NCI-H226 (cell line): ENCODE measurements at regions not wholly inside any gene's neighbourhood (a gene's known extent, or its start where the extent isn't known, plus 50 kb on each side); places are given as distances from the start of the nearest gene placed in this dataset.
A peak's percentile ranks its signal among the peaks of the same experiment; 100 is the strongest.

ENCODE experiments used
- DNase-seq: peaks from one replicate; pipeline ENCODE4 v3.0.0-alpha.2; 2015

DNA sequence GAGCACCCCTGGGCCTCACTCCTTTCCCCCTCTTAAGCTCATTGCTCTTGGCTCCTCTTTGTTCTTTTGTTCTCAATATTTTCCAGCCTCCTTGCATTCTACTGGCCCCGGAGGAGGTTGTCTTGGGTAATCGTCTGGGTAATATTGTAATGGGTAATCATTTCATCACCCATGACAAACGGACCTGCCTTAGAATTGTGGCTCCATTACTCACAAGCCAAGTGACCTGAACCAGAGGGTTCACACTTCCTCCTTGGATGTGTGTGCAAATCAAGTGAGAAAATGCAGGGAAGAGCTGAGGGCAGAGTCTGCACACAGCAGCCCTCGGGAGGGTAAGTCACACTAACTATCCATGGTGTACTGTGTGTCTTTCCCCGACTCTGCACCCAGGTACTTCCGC is 305.0 kb downstream of the BUD13 start:
- no peak for DNase-seq

DNA sequence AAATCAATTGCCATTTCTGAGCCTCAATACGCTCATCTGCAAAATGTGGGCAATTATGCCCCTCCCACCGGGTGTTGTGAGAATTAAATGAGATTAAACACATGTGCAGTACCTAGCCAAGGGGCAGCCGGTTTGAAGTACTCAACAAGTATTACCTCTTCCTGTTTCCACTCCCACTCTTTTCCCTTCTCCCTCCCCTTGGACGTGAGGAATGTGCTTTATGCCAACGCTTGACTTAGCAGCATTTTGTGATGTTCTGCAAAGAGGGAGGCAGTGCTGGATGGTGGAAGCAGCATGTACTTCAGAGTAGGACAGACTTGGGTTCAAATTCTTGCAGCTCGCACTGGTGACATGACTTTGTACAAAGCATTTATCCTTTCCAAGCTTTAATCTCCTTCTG is 306.0 kb downstream of the BUD13 start:
- DNase-seq, result no peak

DNA sequence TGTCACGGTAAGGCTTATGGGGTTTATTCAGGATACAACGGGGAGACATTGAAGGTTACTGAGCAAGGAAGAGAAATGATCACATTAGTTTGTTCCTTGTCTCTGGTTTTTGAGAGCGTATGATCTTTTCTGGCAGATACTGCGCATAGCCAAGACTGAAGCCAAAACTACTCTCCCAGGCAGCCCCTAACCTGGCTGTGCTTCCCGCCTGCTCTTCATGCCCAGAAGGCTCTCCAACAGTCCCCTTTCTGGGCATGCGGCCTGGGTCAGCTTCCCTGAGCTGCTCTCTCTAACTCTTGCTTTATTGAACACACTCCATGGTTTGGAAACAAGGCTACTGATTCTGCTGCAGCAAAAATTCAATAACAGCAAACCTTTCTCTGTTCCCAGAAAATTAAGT is 306.6 kb downstream of the BUD13 start:
- DNase-seq, result no peak

DNA sequence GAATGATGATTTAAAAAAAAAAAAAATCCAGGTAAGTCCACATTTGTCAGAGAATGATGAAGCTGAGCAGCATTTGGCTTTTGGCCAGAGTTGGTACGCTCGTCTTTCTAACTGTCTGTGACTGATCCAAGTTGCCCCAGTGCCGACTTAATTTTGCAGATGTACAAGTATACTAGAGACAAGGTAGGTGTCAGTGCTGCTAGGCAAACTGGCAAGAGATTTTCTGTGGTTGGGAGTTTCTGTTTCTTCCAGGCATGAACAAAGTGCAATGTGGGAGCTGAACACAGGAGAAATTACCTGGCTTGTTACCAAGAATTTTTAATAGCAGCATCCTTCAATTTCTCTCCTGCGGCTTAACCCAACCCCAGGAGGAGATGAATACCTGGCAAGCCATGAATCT is 307.7 kb downstream of the BUD13 start:
- DNase-seq, result peak; percentile 15

DNA sequence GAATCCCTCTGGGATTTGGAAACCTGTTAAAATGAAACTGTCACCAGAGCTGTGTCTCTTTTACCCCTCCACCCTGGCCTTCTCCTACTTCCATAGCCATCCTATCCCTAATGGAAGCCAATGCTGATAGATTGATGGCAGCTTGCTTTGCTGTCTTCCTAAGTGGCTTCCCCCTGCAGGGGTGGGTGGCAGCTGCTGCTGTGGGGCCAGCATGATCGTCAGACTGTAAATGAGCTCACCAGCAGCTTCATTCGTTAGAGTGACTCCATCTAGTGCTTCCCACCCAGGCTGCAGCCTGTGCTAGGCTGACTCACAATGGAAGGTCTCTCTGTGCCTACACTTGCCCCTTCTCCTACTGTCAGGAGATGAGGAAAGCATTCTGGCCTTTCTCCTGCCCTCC is 311.0 kb downstream of the BUD13 start:
- DNase-seq, result no peak

DNA sequence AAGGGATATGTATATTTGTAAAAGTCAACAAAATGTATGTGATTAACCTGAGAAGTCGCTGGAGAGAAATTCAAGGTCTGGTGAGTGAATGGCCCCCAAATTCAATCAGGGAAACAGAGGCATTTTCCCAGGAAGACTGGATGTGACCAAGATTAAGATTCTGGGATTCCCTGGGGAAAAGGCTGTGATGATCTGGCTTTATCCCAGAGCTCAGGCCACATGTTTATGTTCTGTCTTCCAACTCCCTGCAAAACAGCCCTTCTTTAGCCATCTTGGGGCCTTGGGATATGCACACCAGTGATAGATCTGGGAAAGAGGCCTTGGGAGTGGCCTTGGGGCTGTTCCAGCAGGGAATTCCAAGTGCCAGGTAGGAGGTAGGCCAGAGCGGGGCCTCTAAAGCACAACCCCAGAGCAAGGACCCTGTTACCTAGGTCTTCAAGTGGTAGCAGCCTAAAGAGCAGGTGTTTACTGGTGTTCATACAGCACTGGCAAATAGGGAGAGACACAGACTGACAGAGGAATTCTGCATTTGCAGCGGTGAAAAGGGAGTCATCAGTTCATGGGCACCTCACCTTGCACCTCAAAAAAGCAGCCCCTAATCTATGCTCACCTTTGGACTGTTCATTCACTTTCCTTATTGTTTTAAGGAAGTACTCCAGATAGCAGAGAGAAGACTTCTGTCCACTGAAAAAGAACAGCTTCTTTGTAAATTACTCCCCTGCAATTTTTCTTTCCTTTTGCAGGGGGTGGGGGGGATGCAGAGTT is 312.4 kb downstream of the BUD13 start:
- DNase-seq, result no peak

DNA sequence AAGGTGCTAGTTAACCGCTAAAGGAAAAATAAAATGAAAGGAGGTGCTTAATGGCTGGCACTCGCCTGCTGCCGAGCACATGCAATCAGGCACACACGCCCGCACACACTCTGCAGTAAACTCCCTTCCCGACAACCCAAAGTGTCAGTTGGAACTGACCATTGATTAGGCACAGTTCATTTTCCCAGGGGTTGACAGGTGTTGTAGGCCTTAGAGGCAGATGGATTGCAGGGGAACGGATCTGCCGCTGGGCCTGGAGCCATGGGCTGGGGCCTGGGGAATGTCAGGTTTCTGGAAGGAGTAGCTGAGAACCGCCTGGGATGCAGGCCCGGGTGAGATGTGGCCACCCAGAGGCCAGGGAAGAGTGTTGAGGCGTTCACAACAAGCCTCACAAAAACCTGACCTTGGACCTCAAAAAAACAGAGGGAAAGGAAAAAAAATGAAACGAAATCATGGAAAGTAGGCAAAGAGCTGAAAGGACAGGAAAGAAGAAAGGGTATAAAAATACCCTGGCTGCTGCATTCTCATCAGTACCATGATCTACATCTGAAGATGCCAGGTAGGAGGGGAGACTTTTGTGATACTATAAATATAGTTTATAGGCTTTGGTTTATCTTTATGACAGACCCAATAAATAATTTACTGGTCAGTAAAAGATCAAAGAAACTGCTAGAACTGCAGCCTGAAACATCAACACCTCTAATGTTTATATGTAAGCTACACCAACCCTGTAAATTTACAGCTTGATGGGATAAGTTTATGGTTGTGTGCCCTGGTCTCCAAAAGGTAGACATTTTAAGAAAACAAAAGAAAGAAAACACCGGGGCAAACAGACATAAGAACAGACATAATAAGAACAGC is 313.4 kb downstream of the BUD13 start:
- DNase-seq, result no peak

DNA sequence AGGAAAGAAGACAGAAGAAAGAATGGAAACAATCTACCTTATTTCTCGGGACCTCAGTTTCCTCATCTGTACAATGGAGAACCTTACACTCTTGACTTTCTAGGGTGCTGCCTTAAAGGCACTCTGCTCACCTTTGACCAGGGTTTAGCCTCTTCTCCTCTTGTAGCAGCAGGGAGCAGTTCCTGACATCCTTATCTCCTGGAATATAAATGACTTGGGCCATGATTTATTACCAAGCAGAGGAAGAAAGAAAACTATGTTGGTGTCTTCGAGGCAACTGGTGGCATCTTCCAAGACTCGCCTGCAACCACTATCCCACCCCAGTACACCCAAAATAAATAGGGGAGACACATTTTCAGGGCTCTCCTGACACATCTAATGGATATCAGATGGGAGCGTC is 314.2 kb downstream of the BUD13 start:
- no peak for DNase-seq

DNA sequence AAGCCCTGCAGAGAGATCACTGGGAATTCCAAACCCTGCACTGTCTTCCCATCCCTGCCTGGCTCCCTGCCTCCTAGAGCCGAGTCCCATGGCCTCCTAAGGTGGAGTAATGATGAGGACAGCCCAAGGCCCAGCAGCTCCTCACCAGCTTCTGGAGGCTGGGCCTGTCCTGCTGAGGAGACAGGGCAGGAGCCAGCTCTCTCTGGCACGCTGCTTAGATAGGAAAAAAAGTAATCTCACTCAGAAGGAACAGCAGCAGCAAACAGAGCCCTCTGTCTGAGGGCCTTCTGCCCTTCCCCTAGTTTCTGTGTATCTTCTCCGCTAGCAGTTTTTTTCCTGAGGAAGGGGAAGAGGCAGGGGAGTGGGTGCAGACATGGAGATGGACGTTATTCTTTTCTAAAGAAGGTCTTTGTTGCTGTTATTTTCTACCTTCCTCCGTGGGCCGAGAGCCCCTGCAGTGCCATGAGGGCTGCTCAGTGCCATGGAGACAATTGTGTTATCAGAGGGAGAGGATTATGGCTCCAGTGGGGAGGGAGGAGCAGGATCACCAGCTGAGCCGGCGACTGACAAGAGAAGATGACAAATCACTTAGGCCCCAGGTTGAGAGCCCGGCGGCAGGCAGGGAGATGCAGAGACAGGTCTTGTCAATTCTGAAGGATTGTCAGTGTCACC is 315.3 kb downstream of the BUD13 start:
- DNase-seq, result no peak

DNA sequence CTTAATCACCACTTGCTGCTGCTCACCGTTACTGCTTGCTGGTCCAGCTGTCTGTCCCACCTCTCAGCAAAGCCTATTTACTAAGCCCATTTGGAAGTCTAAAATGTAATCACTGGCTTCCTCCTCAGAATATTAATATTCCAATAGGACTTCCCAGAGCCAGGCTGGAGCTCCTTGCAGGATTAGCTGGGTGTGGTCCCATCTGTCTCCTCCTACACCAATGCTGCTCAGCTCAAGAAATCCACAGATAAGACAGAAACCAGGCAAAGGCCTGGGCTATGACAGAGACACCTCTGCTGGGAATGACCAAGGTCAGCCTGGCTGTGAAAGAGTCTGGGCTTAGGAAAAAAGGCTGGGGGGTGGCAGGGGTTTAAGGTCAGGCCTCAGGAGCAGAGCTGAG is 317.8 kb downstream of the BUD13 start:
- DNase-seq, result no peak

DNA sequence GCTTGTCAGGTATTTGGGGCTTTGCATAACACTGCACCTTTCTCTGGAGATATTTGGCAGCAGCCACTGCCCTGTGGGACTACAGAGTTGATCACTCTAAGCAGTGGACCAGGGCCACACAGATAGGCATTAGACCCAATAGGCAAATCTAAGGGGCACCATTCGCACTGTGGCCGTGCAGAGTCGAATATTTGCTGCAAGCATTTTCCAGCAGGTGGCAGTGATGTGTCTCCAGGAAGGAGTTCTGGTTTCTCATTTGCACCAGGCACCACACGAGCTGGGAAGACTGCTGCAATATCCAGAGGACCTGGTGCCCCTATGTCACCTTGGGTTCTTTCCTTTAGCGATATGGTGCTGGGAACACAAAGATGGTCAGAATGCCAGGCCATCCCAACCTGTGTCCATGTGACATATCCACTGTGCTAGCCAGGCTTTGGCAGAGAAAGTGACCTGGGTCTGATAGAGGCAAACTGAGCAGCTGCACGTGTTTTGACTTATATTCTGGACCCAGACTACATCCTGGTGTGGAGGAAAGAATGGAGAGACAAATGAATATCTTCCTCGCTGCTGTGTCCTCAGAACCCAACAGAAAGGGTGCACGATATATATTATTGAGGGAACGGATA is 318.7 kb downstream of the BUD13 start:
- DNase-seq, result peak; percentile 18

DNA sequence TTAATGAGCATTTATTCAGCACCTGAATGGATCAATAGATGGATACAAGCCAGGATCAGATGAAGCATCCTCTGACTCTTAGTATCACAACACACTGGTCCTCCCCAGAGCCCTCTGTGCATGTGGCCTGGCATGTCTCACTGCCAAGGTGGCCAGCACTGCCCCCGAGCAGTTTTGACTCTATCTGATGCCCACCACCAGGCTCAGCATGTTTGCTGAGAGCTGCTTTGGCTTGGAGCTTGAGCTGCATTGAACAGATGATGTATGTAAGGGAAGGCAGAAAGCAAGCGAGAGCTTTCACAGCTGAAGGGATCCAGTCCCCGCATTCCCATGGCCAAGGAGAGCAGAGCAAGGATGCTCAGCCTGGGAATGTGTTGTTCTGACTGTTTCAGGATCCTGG is 320.3 kb downstream of the BUD13 start:
- no peak for DNase-seq

DNA sequence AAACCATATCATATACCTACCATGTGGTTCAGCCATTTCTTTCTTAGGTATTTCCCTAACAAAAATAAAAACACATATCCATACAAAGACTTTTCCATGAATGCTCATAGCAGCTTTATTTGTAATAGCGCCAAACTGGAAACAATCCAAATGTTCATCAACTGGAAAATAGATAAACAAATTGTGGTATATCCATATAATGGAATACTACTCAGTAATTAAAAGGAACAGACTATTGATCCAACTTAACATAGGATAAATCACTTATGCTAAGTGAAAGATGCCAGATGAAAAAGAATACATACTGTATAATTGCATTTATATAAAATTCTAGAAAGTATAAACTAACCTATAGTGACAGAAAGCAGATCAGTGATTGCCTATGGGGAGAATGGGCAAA is 323.3 kb downstream of the BUD13 start:
- no peak for DNase-seq

DNA sequence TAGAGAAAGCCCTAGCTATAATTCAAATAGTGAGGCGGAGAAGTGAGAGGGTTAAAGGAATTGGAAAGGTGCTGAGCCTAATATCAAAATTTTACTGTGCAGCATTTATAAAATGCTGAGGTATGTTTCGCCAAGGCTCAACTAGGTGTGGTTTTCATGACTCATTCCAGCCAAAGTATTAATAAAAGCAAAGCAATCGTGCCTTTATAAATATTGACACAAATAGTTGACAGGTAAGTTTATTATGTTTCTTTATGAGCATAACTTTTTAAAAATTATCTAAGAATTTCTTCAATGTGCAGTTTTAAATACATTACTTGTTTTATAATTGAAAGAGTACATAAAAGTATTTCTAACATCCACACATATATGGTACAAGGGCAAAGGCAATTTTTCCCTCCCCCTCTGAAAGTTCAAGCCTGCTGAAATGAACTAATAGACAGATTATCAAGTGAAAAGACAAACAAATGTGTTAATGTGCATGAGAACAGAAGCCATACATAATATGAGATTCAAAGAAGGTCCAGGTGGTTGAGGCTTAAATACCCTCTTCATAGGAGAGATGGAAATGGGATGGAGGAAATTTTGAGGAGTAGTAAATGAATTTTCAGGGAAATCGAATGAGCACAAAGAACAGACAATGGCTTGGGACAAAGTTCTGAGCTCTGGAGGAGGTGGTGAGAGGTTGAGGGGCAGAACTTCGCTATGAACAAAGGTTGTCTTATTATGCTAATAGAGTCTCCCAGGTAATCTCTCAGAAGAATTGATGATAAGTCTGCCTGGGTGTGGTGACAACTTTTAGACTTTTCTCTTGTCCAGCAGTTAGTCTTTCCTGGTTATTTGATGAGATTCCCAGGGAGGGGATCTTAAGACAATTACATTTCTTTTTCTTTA is 326.5 kb downstream of the BUD13 start:
- no peak for DNase-seq

DNA sequence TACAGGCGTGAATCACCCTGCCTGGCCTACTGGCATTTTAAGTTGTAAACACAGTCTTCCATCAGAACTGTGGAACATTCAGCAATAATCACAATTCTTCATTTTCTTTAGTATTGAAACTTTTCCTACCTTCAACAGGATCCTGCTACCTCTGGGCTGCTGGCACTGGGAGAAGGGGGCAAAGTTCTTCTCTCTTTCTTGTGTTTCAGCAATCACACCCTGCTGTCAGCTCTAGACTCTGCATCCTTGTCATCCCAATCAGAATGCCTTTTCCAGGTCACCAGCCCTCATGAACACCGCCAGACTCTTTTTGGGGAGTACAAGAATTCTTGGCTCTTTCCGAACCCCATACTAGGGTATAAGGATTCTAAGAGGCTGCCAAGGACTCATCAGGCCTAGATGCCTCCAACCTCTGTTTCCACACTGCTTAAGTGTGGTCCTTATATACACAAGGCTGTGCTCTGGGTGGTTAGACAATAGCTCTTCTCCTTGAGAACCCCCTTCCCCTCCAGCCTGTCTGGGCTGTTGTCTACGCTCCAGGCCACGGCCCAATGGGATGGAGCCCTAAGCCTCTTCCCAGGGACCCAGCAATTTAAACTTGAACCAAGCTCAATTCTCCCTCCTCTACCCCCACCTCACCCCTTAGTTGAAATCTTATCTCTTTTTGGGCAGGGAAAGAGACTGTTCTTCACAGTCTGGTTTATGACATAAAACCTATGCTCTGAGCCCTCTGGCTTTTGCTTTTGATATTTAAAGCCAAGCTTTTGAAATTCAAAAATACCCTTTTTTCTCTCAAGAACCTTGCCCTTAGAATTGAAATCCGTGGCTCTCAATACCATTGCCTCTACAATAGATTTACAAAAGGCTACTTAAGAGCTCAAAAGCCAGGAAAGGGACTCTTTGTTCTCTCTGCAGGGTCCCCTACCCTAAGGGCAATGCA is 327.4 kb downstream of the BUD13 start:
- DNase-seq, result no peak

DNA sequence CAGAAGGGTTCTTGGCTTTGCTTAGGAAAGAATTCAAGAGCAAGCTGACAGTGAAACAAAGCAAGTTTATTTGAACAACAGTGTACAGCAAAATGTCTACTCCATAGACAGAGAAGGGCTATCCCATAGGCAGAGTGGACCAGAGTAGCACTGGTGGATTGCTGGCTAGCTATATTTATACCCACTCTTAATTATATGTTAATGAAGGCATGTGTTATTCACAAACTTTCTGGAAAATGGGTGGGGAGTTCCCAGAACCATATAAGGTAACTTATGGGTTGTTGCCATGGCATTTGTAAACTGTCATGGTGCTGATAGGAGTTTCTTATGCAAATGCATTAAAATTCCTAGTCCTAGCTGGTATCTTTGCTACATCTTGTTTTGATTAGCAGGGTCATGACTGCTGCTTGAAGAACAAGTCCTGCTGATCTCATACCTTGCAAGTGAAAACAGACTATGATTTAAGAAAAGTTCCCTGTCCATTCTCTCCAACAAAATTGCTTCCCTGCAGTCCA is 330.5 kb downstream of the BUD13 start:
- no peak for DNase-seq

DNA sequence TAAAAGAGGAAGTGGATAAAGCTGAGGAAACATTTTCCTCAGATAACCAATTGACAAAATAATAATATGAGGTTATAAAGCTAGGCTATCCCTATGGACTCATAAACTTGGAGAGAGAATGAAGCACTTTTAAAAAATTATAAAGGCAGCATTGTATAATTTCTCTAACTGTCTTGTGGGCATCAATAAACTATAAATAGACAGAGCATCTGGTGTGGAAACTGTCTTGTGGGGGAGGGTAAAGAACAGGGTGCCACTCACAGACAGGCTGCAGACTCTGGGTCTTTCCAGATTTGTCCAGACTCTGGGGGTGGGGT is 333.5 kb downstream of the BUD13 start:
- no peak for DNase-seq

DNA sequence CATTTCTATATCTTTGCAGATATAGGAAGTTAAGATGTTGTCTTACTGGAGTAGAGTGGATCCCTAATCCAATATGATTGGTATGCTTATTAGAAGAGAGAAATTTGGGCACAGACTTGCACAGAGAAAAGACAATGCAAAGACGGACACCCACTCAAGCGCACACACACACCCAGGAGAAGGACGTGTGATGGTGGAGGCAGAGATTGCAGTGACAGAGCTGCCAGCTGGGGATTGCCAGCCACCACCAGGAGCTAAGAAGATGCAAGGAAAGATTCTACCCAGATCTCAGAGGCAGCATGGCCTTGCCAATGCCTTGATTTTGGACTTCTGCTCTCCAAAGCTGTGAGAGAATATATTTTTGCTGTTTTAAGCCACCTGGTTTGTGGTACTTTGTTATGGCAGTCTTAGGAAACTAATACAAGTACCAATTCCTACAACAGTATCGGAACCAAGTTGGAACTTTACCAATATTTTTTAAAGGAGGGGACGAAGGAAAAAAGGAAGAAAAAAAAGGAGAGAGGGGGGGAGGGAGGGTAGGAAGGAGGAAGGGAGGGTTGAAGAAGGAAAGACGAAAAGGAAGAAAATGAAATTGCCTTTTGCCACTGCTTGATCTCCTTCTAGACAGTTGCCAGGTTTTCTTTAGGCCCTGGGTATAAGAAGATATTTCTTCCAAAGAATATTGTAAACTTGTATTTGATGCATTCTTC is 334.0 kb downstream of the BUD13 start:
- no peak for DNase-seq

DNA sequence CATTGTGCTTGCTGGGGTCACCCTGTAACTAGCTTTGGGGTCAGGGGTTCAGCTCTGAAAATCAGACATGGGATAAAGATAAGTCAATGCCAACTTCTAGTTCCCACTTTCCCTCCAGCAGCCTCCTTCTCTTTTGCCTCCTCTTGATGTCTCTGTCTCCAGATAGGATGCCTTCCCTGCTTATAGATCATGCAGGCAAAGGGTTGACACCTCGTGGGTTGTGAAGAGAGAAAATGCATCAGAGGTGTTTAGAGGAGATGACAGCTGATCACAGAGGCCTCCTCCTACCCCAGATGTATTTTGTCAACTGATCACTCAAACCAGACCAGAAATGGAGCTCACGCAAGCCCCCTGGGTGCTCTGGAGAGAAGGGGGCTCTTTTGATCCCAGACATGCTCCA is 337.8 kb downstream of the BUD13 start:
- DNase-seq, result no peak

DNA sequence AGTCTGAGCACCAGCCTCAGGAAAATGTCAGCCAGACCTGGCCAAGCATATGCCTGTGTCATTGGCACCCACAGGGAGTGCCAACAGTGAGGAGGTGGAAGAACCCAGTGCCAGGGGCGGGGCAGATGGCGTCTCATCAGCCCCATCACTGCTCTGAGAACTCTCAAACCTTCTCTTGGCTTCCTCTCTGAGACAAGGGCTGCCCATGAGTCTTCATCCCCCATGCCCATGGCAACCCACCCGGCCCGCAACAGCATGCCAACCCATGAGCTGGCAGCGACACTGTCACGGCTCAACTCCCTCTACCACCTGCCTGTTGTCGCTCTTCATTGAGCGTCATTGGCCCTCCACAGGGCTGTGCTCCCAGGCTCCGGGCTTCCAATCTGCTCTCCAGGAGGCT is 340.5 kb downstream of the BUD13 start:
- DNase-seq, result no peak
